ENCODE measurements at regions not wholly inside any gene's neighbourhood (a gene's known extent, or its start where the extent isn't known, plus 50 kb on each side); places are given as distances from the start of the nearest gene placed in this dataset.
"Not testable (repeated sequence)": the region's sequence is repeated elsewhere in the genome, so short reads cannot be mapped to it uniquely, and the experiment has no call there.

DNA sequence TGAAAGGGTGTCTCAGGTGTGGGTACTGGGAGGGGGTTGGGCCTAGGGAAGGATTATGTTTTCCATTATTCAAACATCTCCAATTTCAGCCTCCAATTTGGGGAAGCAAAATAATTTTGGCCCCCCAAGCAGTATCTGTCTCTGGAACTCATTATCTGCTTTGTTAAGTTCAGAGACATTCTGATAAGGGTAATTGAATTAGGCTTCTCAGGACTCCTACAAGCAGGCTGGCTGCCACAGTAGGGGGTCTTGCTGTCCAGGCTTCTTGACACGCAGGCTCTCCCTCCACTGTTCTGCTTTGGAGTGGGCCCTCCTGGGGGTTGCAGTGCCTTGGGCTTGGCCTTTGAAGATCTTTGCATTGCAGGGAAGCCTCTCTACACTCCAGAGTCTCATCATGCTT lies 108.1 kb upstream of the SIX2 start:
- DNase-seq (ENCODE audit: low read depth in 2 of 2) = no peak

GRCh38 chr2:45115181-45115580 lies 105.9 kb upstream of the SIX2 start:
- no peak for DNase-seq (ENCODE audit: low read depth in 2 of 2)

DNA sequence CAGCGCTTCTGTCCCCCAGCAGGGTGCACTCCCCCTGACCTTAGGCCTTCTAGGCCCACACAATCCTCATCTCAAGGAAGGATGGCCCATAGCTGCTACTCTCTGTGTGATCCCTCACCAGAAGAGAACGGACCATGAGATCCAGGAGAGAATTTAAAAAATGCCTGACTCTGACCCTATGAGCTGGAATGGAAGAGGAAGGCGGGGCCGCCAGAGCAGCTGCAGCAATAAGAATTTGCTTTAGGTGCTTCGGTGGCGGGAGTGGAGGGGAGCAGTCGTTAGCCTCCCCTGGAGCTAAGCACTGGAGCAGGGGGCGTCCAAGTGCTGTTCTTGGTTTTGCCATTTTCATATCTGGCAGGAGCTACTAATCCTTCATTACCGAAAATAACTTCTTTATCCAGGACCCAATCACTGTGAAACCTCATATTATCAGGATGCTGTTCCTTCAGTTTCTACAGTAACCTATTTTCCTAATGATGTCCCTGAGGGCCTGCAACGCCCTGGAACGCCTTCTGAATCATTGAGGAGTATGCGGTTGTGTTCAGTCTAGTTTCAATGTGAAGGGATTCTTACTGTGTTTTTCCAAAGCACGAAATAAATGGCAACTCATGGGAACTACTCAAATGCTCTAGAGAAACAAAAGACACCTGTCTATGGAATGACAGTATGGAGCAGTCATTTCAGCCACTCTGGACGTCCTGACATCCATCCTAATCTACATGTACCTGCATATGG lies 105.1 kb upstream of the SIX2 start:
- no peak for DNase-seq (ENCODE audit: low read depth in 2 of 2)

DNA sequence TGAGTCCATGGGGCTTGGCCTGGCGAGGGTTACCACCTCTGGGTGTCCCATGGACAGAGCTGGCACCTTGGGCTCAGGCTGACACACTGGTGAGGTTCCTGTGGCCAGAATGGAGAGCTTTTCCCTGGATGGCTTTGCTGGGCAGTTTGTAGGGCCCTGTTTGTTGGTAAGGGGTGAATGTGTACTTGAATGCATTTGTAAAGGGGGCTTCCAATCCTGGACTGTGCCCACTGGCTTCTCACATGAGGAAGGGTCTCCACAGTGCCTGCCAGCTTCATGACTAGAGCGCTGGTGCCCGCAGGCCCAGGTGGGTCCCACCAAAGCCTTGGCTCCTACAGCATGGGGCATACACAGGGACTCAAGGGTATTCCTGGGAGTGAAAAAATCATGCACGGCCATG lies 103.5 kb upstream of the SIX2 start:
- no peak for DNase-seq (ENCODE audit: low read depth in 2 of 2)

DNA sequence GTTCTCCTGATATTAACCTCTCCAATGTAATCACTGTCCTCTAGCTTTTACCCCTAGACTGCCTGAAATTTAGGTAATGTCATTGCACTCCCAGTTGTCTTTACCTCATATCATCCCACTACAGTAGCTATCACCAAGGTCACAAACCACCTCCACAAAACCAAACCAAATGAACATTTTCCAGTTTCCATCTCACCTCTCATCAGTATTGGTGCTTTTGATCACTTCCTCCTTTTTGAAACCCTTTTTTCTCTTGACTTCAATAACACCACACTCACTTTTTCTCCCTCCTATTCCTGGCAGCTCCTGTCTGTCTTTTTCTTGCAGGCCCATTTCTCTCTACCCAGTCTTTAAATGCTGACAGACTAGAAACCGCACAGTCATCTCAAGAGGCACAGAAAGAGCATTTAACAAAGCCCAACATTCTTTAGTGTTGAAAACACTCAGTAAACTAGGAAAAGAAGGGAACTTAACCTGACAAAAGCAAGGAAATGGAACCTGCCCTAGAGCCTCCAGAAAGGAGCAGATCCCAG lies 95.9 kb upstream of the SIX2 start:
- no peak for DNase-seq (ENCODE audit: low read depth in 2 of 2)

- no peak for DNase-seq (ENCODE audit: low read depth in 2 of 2)
Observed at GRCh38 chr2:45104429-45104828, 95.2 kb upstream of the SIX2 start.

DNA sequence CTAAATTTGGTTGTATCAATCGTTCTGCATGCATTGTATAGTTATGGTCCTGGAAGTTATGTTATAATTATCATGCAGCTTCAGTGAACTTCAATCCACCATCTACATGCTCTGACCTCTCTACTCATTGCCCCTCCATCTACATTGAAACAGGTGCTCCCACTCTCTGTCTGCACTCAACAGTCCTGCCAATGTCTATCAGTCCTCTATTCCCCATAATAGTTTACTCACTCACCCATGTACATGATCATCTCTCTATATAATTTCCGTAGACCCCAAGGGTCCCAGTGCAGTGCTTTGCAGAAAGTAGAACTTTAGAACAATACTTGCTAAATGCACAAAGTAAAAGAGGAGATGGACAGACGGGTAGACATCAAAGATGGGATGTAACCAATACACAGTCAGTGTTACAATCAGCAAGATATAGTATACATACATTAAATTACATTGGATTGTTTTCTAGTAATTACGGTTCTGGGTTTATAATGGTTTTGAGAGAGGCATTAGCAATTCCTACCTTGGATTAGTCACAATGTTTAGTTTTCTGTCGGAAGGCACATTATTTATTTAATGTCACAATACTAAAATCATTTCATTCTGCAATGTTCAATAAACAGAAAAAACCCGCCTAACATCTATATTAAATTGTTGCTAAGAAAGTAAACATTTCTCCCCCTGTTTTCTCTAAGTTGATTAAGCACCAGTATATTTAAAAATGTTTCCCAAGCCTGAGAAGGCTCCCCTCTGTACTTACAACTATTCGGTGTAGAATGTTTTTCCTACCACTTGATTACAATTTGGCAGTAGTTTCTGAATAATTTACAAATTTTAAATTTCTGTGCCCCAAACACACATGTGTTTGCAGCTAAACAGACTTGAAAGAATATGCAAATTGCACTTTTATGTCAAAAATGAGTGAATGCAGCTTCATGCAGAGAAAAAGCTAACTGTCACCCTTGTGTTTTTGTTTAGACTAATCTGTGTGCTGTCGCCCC lies 94.4 kb upstream of the SIX2 start:
- no peak for DNase-seq (ENCODE audit: low read depth in 2 of 2)

DNA sequence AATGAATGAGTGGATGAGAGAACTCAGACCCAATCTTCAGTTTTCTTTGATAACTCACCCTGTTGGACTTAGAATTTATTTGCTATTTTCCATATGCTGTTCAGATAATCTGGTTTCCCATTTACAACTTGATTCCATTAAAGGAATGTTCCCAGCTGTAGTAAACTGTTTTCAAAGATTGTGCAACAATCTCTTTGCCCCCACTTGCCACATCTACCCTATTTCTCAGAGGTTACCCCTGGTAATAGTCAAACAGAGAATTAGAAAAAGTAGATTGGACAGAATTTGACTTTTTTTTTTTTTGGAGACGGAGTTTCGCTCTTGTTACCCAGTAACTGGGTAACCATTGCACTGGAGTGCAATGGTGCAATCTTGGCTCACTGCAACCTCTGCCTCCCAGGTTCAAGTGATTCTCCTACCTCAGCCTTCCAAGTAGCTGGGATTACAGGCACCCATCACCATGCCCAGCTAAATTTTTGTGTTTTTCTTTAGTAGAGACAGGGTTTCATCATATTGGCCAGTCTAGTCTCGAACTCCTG lies 93.4 kb upstream of the SIX2 start:
- no peak for DNase-seq (ENCODE audit: low read depth in 2 of 2)

DNA sequence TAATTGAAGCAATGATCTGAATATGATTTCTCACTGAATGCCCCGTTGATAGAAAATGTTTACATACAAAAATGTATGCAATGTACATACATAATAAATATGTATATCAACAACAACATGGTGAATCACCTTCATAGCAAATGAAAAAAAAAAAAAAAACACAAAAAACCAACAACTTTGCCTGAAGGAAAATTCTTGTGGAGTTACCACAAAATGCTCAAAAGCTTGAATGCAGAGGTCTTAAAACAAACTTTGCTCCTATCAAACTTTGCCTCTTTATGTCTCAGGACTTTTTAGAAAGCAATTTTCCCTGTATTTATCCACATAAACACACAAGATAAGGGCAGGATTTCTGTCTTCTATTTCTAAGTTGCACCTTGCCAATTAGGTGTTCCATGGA lies 92.9 kb upstream of the SIX2 start:
- DNase-seq (ENCODE audit: low read depth in 2 of 2) = no peak

- DNase-seq (ENCODE audit: low read depth in 2 of 2) = no peak
Observed at GRCh38 chr2:45096996-45097395, 87.7 kb upstream of the SIX2 start.

GRCh38 chr2:45096038-45096437 lies 86.8 kb upstream of the SIX2 start:
- DNase-seq (ENCODE audit: low read depth in 2 of 2) = not testable (repeated sequence)

DNA sequence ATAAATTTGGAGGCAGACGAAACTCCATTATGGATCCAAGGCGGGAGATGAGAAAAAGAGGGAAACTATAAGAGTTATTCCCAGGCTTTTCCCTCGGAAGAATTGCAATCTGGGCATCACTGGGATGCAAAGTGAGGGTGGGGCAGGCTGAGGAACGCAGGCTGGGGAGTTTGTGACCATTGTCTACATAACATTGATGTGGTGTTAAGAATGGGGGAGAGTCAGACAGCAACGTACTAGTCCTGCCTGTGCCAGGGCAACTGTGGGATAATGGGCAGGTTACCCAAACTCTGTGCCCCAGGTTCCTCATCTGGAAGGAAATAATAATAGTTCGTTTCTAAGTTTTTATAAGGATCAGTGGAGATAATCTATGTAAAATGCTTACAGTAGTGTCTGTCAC lies 84.4 kb upstream of the SIX2 start:
- no peak for DNase-seq (ENCODE audit: low read depth in 2 of 2)

GRCh38 chr2:45093181-45093580 lies 83.9 kb upstream of the SIX2 start:
- no peak for DNase-seq (ENCODE audit: low read depth in 2 of 2)

DNA sequence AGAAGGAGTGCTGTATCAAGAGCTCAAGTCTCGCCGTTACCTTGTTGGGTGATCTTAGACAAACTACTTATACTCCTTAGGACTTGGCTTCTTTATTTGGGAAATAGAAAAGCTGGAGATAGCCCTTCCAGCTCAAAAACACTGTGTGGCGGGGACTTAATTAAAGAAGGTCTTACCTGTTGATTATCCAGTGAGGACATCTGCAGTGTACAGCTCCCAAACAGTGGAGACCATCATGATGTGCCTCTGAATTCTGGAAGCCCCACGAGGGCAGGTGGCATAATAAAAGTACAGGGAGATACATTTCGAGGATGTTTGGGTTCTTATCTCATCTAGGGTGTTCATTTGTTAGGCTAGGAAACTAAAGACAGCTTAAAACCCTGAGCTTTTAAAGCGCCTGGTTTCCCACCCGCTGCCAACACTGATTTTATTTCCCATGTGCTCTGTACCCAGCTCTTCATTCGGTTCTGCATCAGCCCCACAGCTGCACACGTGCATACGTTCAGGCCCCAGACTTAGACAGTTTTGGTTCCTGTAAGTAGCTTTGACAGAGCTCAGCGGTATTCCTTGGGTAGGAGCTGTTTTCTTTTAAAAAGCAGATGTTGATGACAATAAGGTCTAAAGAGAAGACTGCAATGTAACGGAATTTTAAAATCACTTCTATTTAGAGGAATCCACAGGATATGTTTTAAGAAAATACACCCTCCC lies 80.5 kb upstream of the SIX2 start:
- DNase-seq (ENCODE audit: low read depth in 2 of 2) = no peak

DNA sequence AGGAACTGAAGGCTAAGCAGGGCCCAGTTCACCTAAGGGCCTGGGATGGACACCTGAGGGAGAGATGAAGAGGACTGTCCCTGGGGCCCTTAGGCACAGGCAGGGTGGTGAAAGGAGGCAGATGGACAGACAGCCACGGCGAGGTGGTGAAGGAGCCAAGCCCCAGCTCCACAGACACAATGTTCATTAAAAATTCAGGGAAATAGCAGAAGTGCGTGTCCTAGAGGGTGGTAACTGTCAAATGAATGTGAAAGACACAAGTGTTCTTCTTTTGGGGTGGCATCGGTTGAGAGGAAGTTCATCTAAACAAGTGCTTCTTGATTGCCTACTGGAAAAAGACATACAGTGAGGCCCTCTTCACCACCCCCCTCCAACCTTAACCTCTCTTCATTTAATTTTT lies 76.2 kb upstream of the SIX2 start:
- no peak for DNase-seq (ENCODE audit: low read depth in 2 of 2)

- no peak for DNase-seq (ENCODE audit: low read depth in 2 of 2)
Observed at GRCh38 chr2:45084361-45085020, 75.2 kb upstream of the SIX2 start.

GRCh38 chr2:45083175-45083574 lies 73.9 kb upstream of the SIX2 start:
- DNase-seq (ENCODE audit: low read depth in 2 of 2) = no peak

DNA sequence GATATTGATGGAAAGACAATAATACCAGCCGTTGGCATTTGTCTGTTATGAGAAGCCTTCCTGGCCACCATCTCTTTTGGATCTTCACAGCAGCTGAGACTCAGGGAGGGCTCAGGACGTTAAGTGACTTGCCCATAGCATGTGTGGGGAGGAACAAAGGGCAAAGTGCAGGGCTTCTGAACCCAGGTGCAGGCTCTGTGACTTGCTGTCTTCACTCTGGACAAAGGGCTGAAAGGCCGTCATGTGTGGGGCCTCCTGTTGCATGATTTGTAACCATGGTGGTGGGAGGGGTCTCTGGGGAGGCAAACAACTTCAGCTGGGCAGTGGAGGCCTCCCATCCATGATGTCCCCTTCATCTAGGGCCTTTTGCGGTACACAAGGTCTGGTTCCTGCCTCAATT lies 65.5 kb upstream of the SIX2 start:
- no peak for DNase-seq (ENCODE audit: low read depth in 2 of 2)

GRCh38 chr2:45072862-45073237 lies 63.6 kb upstream of the SIX2 start:
- no peak for DNase-seq (ENCODE audit: low read depth in 2 of 2)

DNA sequence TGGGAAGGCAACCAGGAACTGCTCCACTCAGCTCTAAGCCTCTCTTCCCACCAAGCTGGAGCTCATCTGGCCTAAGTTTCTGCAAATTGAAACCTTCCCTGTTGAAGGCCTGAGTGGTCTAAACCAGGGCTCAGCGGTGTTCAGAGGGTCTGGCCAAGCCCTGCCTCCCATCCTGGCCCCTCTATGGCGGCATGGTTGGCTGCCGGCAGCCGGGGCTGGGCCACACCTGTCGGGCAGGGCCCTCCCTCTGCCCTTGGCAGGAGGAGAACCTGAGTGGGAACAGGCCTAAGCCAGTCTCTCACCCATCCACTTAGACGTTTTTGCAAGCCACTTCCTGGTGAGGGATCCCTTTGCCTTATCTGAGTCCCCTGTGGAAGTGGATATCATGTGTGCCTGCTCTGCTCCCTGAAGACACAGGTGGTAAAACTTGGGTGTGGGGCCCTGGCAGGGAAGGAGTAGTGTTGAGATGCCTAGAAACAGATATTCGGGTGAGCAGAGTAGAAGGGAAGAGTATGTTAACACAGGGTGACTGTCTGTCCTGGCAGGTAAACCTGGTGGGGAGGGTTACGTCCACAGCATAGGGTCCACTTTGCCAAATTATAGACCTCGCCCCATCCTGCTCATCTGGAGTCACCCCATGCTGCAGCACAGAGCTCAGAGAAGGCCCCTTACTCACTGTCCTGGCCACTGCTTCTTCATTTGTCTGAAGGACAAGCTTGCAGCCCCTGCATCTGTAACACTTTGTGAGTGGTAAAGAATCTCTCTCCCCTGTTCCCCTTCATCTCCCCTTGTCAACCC lies 63.0 kb upstream of the SIX2 start:
- DNase-seq (ENCODE audit: low read depth in 2 of 2) = no peak
